GM19467 (cell line): ENCODE measurements at regions not wholly inside any gene's neighbourhood (a gene's known extent, or its start where the extent isn't known, plus 50 kb on each side); places are given as distances from the start of the nearest gene placed in this dataset.

Experiments used
- ATAC-seq: cut with Tn5 transposase; IDR thresholded peaks from one replicate; pipeline ENCODE4 v1.9.1; 2021; ENCODE audit warnings: mild to moderate bottlenecking, moderate library complexity; ENCODE audit not compliant: unreplicated experiment

DNA sequence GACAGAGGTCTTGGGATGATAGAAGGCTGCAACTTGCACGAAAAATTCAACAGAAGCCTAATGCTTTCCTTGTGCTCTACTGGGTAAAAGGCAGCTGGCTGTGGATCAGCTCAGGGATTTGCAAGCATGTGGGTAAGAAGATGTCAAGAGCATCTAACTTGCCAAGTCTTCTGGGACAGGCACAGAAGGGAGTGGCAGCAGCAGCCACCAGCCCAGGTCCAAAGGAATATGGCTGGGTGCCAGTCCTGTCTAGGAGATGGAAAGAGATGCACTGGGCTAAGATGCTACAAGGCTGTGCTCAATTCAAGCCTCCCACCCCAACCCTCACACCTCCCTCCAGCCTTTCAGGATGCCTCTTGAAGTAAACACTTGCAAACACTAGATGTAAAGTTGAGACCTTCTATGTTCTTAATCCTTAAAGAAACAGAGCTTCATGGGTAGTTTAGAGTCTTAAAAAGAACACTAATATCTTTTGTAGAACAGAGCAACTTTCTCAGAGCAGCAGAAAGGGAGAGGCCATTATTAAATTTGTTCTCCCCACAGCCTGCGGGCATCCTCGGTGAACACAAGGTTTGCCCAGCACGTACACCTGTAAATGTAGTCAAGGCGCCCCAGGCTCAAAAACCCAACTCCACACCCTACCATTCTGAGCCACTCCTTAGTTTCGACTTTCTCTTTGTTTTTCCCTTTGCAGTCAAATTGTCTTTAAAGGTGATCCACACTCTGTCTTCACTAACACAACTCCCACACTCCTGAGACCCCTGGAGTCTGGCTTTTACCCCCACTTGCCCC, 64.6 kb upstream of the BCAR3 start:
- no peak for ATAC-seq

DNA sequence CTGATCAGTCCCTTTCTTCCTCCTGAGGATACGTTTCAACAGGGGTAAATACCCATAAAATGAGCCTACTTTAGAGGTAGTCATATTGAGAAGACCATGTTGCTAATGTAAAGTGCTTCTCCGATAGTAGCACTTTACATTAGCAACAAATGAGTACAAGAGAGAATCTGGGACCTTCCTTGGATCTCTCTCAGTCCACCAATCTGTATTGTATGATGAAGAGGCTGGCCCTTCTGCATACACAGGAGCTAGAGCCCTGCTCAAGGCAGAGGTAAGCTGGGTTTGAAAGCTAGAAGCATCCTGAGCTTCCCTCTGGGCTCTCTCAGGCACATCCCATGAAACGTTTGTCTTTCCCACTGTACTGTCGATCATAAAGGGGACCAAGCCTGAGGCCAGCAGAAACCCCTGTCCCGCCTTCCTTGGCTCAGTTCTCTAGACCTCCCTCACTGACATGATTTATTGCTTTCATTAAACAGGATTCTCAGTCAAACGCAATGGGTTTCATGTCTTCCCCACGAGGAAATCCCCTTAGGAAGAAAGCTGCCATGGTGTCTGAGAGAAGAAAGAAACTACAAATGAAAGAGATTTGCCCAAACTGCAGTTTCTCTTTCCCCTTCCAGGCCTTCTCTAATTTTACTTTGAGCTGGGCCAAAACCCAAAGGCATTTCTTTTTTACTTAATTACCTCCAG, 62.8 kb upstream of the BCAR3 start:
- ATAC-seq = no peak

DNA sequence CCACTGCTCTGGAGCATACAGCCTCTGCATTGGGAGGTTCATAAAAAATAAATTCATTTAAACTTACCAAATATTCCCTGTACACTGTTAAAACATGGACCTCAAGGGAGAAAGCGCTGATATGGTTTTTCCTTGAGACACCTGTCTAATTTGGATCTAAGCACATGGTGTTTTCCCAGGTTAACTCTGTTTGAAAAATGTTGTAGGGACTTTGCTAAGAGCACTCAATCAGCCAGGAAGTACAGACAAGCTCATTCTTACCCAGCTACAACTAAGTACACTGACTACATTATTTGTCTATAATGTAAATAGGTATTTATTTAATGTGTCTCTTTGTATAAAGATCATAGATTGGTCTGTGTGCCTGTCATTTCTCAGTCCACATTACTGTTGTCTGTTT, 61.8 kb upstream of the BCAR3 start:
- ATAC-seq = no peak

- ATAC-seq = no peak
These were observed 59.0 kb upstream of the BCAR3 start for GRCh38 chr1:93740601-93741031.

GRCh38 chr1:93740157-93740556, 58.5 kb upstream of the BCAR3 start:
- ATAC-seq = no peak

DNA sequence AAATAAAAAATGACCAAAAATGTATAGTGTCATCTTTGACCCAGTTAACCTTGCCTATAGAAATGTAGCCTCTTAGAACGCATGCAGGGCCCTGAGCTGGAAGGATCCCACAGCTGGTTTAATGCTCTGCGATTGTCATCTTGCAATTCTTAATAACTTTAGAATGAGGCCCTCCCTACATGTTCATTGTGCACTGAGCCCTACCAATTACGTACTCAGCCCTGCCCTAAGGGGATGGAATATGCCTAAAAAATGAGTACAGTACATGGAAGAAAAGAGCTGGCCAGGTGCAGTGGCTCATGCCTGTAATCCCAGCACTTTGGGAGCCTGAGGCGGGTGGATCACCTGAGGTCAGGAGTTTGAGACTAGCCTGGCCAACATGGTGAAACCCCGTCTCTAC, 57.8 kb upstream of the BCAR3 start:
- ATAC-seq = no peak

DNA sequence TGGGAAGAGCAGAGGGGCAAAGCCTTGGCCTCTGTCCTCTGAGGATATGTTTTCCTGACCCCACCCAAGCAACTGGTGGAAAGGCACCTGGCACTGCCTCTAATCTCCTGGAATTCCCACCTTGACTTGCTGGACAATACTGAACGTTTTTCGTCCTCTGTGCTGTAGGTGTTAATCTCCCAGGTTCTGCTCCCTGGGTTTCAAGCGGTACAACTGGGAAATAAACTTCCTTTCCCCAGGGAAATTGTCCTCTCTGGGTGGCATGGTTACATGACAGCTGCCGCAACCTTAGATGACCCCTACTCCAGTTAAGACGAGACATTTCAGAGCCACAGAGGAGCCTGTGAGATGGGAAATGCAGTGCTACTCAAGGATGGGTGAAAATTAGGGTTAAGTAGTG, 57.3 kb upstream of the BCAR3 start:
- ATAC-seq = no peak

DNA sequence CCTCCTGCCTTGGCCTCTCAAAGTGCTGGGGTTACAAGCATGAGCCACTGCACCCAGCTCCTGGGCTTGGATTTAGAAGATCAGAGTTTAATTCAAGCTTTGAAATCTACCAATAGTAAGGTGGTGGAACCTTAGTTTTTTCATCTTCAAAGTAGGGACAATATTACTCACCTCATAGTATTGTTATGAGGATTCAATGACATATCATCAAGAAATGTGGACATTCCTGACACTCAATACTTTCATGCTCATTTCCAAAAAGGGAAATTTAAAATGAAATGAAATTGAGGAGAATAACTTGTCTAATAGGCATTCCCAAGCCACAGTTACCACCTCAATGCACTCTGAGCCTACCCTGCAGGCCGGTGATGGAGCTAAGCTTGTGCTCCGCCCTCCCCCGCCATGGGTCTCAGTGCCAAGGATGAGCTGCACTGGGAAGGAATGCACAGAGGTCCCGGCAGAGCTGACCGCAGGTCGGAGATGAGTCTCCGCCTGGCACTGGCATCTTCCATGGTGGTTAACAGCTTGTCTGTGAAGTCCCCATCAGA, 56.5 kb upstream of the BCAR3 start:
- no peak for ATAC-seq

- ATAC-seq = no peak
These were observed 54.1 kb upstream of the BCAR3 start for GRCh38 chr1:93735722-93736121.

DNA sequence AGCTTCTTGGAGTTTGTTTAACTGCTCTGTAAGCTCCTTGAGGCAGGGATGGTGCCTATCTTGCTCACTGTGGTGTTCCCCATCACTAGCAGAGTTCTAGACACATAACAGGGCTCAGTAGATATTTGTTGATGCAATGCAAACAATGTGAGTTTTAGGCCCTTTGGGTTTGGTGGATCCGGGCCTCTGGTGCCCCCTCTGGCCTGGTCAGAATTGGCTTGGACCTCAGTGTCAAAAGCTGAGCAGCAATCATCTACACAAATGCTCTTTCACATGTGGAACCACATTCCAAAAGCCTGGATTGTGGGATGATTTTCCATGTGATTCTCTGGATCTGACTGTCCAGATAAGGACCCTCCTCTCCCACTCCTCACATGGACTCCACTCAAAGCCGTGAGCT, 53.4 kb upstream of the BCAR3 start:
- ATAC-seq = no peak

- ATAC-seq = no peak
These were observed 51.7 kb upstream of the BCAR3 start for GRCh38 chr1:93733340-93733739.

DNA sequence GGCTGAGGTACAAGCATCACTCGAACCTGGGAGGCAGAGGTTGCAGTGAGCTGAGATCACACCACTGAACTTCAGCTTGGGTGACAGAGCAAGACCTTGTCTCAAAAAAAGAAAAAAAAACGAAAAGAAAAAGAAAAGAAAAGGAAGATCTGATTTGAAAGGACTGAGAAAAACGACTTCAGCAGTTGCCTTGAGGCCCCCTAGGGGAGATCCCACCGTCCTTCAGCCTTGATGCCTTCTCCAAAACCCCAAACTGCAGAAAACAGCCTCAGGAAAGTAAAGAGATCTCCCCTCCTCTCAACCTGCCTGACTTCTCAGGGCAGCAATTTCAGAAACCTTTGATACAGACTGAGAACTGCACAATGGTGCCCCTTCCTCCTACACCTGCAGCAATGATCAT, 50.9 kb upstream of the BCAR3 start:
- ATAC-seq = no peak
